NT2/D1 (cell line): ENCODE measurements at regions not wholly inside any gene's neighbourhood (a gene's known extent, or its start where the extent isn't known, plus 50 kb on each side); places are given as distances from the start of the nearest gene placed in this dataset.

Experiments used
- DNase-seq: peaks from one replicate; pipeline ENCODE4 v3.0.0-alpha.2; 2011; ENCODE audit warnings: low read depth, low spot score
- H3K27me3 ChIP-seq: 2 replicates; pipeline ENCODE4 v1.6.0; 2011; ENCODE audit warnings: mild to moderate bottlenecking; ENCODE audit not compliant: insufficient read length, insufficient read depth
- H3K36me3 ChIP-seq: 2 replicates; pipeline ENCODE4 v1.6.1; 2011; ENCODE audit warnings: mild to moderate bottlenecking, low read length, mixed read lengths; ENCODE audit not compliant: insufficient read depth, insufficient read length
- H3K4me1 ChIP-seq: 2 replicates; pipeline ENCODE4 v1.5.1; 2011; ENCODE audit not compliant: insufficient read depth, insufficient read length
- H3K4me3 ChIP-seq: 2 replicates; pipeline ENCODE4 v1.5.1; 2011; ENCODE audit warnings: low read depth; ENCODE audit not compliant: insufficient read length
- H3K9ac ChIP-seq: 2 replicates; pipeline ENCODE4 v1.6.0; 2011; ENCODE audit warnings: low read depth; ENCODE audit not compliant: insufficient read length
- H3K9me3 ChIP-seq: 2 replicates; pipeline ENCODE4 v1.5.1; 2011; ENCODE audit warnings: mild to moderate bottlenecking, low read length; ENCODE audit not compliant: insufficient read depth
- SUZ12 ChIP-seq: IDR thresholded peaks from 2 replicates; pipeline ENCODE4 v1.6.1; 2011; ENCODE audit not compliant: insufficient read length, insufficient read depth; ENCODE audit errors: extremely low read depth
- YY1 ChIP-seq: IDR thresholded peaks from 2 replicates; pipeline ENCODE4 v1.6.1; 2011; ENCODE audit not compliant: insufficient read length, insufficient read depth
- ZNF274 ChIP-seq: IDR thresholded peaks from 2 replicates; pipeline ENCODE4 v1.6.1; 2011; ENCODE audit warnings: mild to moderate bottlenecking, low read depth, low read length

GRCh38 chr11:38159038-38159437 is 1561.0 kb upstream of the RAG2 start:
- Histone ChIP-seq H3K9ac (no peak overlapping the region), H3K9me3 (no peaks in the 10 kb centered on the region), H3K36me3 (no peaks in the 10 kb centered on the region), H3K27me3 (no peaks in the 10 kb centered on the region), H3K4me3 (no peak overlapping the region), H3K4me1 (no peaks in the 10 kb centered on the region)
- no peak for DNase-seq
- TF ChIP-seq ZNF274 (no peak), SUZ12 (no peak), YY1 (no peak)

DNA sequence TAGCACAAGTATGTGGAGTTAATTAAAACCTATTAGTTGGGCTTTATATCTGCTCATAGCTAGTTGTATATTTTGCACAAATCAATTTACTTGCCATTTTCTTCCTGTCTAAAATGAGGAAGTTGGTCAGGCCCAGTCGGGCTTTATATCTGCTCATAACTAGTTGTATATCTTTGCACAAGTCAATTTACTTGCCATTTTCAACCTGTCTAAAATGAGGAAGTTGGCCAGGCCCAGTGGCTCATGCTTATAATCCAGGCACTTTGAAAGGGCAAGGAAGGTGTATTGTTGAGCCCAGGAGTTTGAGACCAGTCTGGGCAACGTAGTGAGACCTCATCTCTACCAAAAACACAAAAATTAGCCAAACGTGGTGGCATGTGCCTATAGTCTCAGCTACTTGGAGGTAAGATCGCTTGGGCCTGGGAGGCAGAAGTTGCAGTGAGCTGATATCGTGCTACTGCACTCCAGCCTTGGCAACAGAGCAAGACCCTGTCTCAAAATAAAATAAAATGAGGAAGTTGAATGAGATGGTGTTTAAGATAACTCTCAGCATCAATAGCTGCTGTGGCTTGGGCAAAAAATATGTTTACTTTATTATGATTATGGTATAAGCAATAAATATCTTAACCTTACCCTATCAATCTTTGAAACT is 1558.6 kb upstream of the RAG2 start:
- Histone ChIP-seq H3K9ac (no peak overlapping the region), H3K9me3 (no peaks in the 10 kb centered on the region), H3K27me3 (no peaks in the 10 kb centered on the region), H3K4me3 (no peak overlapping the region), H3K36me3 (no peaks in the 10 kb centered on the region), H3K4me1 (no peaks in the 10 kb centered on the region)
- no peak for DNase-seq
- TF ChIP-seq YY1 = no peak
- TF ChIP-seq ZNF274 = no peak
- TF ChIP-seq SUZ12 = no peak

- H3K27me3 ChIP-seq = no peaks in the 10 kb centered on the region
- H3K9me3 ChIP-seq = no peaks in the 10 kb centered on the region
- TF ChIP-seq ZNF274 (no peak), SUZ12 (no peak), YY1 (no peak)
- no peak for DNase-seq
- no peaks in the 10 kb centered on the region for H3K4me1 ChIP-seq
- no peak overlapping the region for H3K9ac ChIP-seq
- H3K36me3 ChIP-seq = no peaks in the 10 kb centered on the region
- no peak overlapping the region for H3K4me3 ChIP-seq
Measured at GRCh38 chr11:38155856-38156255, 1557.8 kb upstream of the RAG2 start.

GRCh38 chr11:38153985-38154384 is 1555.9 kb upstream of the RAG2 start:
- DNase-seq = no peak
- Histone ChIP-seq H3K36me3 (no peaks in the 10 kb centered on the region), H3K9me3 (no peaks in the 10 kb centered on the region), H3K4me3 (no peak overlapping the region), H3K27me3 (no peaks in the 10 kb centered on the region), H3K4me1 (no peaks in the 10 kb centered on the region), H3K9ac (no peak overlapping the region)
- TF ChIP-seq YY1 (no peak), SUZ12 (no peak), ZNF274 (no peak)

DNA sequence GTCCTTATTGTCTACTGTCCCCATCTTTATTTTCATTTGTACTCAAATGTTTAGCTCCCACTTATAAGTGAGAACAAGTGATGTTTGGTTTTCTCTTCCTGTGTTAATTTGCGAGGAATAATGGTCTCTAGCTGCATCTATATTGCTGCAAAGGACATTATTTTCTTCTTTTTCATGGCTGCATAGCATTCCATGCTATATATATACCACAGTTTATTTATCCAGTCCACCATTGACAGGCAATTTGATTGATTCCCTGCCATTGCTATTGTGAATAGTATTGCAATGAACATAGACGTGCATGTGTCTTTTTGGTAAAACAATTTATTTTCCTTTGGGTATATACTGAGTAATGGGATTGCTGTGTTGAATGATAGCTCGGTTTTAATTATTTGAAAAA is 1545.8 kb upstream of the RAG2 start:
- TF ChIP-seq SUZ12 (no peak), ZNF274 (no peak), YY1 (no peak)
- no peak for DNase-seq
- H3K4me1 ChIP-seq = no peaks in the 10 kb centered on the region
- H3K9me3 ChIP-seq = no peaks in the 10 kb centered on the region
- H3K9ac ChIP-seq = no peak overlapping the region
- no peak overlapping the region for H3K4me3 ChIP-seq
- no peaks in the 10 kb centered on the region for H3K36me3 ChIP-seq
- H3K27me3 ChIP-seq = no peaks in the 10 kb centered on the region

GRCh38 chr11:38138972-38139371 is 1540.9 kb upstream of the RAG2 start:
- Histone ChIP-seq H3K9ac (no peak overlapping the region), H3K36me3 (no peaks in the 10 kb centered on the region), H3K9me3 (no peaks in the 10 kb centered on the region), H3K27me3 (no peaks in the 10 kb centered on the region), H3K4me1 (no peaks in the 10 kb centered on the region), H3K4me3 (no peak overlapping the region)
- TF ChIP-seq ZNF274 = no peak
- TF ChIP-seq YY1 = no peak
- TF ChIP-seq SUZ12 = no peak
- DNase-seq = no peak

DNA sequence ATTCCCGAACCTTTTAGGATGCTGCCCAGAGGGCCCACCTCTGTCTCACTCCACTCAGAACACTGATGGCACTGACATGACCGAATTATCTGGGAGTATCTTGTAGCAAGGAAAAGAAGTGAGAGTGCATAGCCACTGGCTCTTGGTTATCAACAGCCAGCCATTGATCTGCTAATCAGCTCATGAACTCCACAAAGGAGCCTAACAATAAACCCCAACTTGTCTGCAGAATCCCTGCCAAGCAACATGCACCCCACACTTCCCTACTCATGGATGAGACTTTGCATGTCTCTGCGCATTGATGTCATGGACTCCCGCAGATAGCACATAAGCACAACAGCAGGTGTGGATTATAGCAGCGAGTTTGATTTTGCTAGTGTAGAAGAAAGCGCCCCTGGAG is 1538.9 kb upstream of the RAG2 start:
- no peaks in the 10 kb centered on the region for H3K4me1 ChIP-seq
- no peaks in the 10 kb centered on the region for H3K9me3 ChIP-seq
- H3K27me3 ChIP-seq = no peaks in the 10 kb centered on the region
- DNase-seq = no peak
- H3K4me3 ChIP-seq = no peak overlapping the region
- no peak overlapping the region for H3K9ac ChIP-seq
- no peaks in the 10 kb centered on the region for H3K36me3 ChIP-seq
- TF ChIP-seq SUZ12 (no peak), ZNF274 (no peak), YY1 (no peak)
